Dendritic cell treated with granulocyte-macrophage colony-stimulating factor and Interleukin-4, amounts not matched to agents 40 ng/mL and 50 ng/mL, for 4 days (primary cell): ENCODE measurements at regions not wholly inside any gene's neighbourhood (a gene's known extent, or its start where the extent isn't known, plus 50 kb on each side); places are given as distances from the start of the nearest gene placed in this dataset.

Experiments used
- H3K27ac Mint-ChIP-seq: one replicate; pipeline ENCODE4 v1.8.0; 2022; ENCODE audit warnings: mild to moderate bottlenecking, mixed read lengths
- H3K27me3 Mint-ChIP-seq: one replicate; pipeline ENCODE4 v1.8.0; 2022; ENCODE audit warnings: mild to moderate bottlenecking, mixed read lengths
- H3K36me3 Mint-ChIP-seq: one replicate; pipeline ENCODE4 v1.8.0; 2022; ENCODE audit warnings: low read depth, mixed read lengths
- H3K4me1 Mint-ChIP-seq: one replicate; pipeline ENCODE4 v1.8.0; 2022; ENCODE audit warnings: low read depth, mixed read lengths
- H3K4me3 Mint-ChIP-seq: one replicate; pipeline ENCODE4 v1.8.0; 2022; ENCODE audit warnings: mild to moderate bottlenecking, moderate library complexity, mixed read lengths
- H3K9me3 Mint-ChIP-seq: one replicate; pipeline ENCODE4 v1.8.0; 2022; ENCODE audit warnings: mixed read lengths
- intact Hi-C: fragments of 100-400 bp; cut with micrococcal nuclease; formaldehyde crosslinking; loops from one replicate; pipeline ENCODE4 v1.15.0; 2022

- H3K9me3 Mint-ChIP-seq: no peaks in the 10 kb centered on the region
- H3K27me3 Mint-ChIP-seq: peaks cover 5% of the 10 kb centered on the region
- H3K4me3 Mint-ChIP-seq: no peak overlapping the region
- intact Hi-C loops: no loop called here
- no peak overlapping the region for H3K27ac Mint-ChIP-seq
- H3K36me3 Mint-ChIP-seq: no peaks in the 10 kb centered on the region
- H3K4me1 Mint-ChIP-seq: no peaks in the 10 kb centered on the region
Observed at GRCh38 chr10:78185693-78186055, 152.0 kb downstream of the RPS24 start.

GRCh38 chr10:78186572-78186971, 152.9 kb downstream of the RPS24 start:
- Mint-ChIP-seq H3K36me3 (no peaks in the 10 kb centered on the region), H3K27ac (no peak overlapping the region), H3K4me1 (no peaks in the 10 kb centered on the region), H3K9me3 (no peaks in the 10 kb centered on the region), H3K4me3 (no peak overlapping the region), H3K27me3 (peaks cover 1% of the 10 kb centered on the region)
- intact Hi-C loops: no loop called here

DNA sequence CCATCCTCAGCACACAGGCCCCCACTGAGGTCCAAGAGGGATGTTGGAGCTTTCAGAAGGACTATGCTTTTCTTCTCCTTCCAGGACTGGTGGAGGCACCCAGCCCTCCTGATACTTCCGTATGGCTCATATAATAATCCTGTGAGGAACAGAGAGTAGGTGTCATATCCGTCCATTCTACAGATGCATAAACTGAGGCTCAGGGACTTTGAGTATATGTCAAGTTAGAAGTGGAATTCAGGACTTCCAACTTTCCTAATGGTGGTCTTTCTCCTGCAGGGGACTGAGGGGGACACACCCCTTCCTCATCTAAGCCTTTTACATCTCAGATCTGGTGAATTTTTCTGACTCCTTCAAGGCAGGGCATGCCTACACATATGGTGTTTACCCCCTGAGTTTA, 153.7 kb downstream of the RPS24 start:
- no peak overlapping the region for H3K27ac Mint-ChIP-seq
- no peaks in the 10 kb centered on the region for H3K9me3 Mint-ChIP-seq
- intact Hi-C loops: no loop called here
- no peaks in the 10 kb centered on the region for H3K36me3 Mint-ChIP-seq
- no peak overlapping the region for H3K4me3 Mint-ChIP-seq
- H3K27me3 Mint-ChIP-seq: peaks cover 1% of the 10 kb centered on the region
- no peaks in the 10 kb centered on the region for H3K4me1 Mint-ChIP-seq

DNA sequence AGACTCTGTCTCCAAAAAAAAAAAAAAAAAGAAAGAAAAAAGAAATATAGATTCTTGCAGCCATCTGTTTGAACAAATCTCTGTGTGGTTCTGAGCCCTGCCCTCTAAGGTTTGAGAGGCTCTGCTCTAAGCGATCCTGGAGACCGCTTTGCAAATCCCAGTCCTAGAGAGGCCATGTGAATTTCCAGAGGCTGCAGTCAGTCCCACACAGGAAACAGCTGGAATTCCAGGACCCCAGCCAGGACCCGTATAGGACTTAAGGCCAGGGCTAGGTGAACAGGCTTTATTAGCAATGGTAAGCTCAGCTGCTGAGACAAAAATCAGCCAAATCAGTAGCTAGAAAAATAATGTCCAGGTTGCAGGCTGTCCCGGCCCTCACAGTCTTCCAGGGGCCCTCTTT, 154.8 kb downstream of the RPS24 start:
- Mint-ChIP-seq H3K36me3 (no peaks in the 10 kb centered on the region), H3K27ac (no peak overlapping the region)
- intact Hi-C loops: no loop called here

DNA sequence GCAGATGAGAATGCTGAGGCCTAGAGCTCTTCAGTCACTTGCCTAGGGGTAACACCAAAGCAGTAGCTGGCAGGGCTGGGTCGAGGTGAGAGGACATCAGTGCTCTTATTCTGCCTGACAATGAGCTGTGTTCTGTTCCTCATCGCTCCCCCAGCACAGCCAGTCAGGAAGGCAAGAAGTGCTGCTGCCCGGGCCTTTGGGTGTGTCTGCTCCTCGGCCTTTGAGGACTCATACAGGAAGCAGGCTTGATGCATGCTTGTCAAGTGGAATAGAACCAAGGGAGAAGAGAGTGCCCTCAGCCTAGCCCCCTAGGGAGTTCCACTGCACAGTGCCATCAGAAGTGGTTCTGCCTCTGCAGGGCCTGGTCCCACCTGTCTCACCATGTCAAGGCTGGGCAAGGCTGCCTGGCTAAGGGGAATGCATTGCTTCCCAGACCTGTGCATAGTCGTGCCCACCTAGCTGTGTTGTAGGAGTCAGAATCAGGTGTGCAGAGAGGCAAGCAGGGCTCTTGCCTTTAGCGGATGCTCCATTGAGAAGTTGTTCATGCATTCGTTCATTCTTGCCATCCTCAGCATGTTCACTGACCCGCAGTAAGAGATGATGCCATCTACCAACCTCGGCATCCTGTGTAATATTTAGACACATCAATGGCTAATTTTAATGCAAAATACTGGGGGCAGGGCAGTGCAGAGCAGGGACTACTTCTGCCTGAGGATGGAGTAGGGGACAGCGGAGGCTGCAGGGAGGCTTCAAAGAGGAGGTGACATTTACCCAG, 156.6 kb downstream of the RPS24 start:
- H3K27ac Mint-ChIP-seq: no peak overlapping the region
- no peaks in the 10 kb centered on the region for H3K4me1 Mint-ChIP-seq
- no peaks in the 10 kb centered on the region for H3K36me3 Mint-ChIP-seq
- H3K9me3 Mint-ChIP-seq: peaks cover 9% of the 10 kb centered on the region
- no peaks in the 10 kb centered on the region for H3K27me3 Mint-ChIP-seq
- intact Hi-C loops: no loop called here
- no peak overlapping the region for H3K4me3 Mint-ChIP-seq

More for the DNA sequence above, 154.8 kb downstream of the RPS24 start:
- Mint-ChIP-seq H3K27me3 (peaks cover 1% of the 10 kb centered on the region), H3K4me3 (no peak overlapping the region), H3K9me3 (peaks cover 5% of the 10 kb centered on the region), H3K4me1 (no peaks in the 10 kb centered on the region)

DNA sequence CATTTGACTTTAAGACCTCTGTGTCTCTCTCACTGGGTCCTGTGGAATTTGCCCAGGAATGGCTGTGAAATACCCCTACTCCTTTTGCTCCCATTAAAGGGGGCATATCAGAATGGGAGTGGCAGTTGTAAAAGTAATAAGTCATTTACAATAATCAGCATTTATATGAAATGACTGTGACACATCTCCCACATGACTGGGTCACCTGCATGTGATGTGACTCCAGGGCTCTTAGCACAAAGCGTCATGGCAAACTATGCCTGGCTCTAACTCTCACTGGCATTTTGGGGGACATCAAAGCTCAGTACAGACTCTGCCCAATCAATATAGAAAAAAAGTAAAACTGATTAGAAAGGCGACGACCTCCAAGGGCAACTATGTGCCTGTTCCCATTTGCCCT, 157.6 kb downstream of the RPS24 start:
- Mint-ChIP-seq H3K9me3 (peaks cover 9% of the 10 kb centered on the region), H3K27ac (no peak overlapping the region), H3K4me3 (no peak overlapping the region), H3K36me3 (no peaks in the 10 kb centered on the region), H3K27me3 (no peaks in the 10 kb centered on the region), H3K4me1 (no peaks in the 10 kb centered on the region)
- intact Hi-C loops: no loop called here

GRCh38 chr10:78193189-78193588, 159.5 kb downstream of the RPS24 start:
- H3K4me1 Mint-ChIP-seq: no peaks in the 10 kb centered on the region
- H3K27me3 Mint-ChIP-seq: no peaks in the 10 kb centered on the region
- no peak overlapping the region for H3K27ac Mint-ChIP-seq
- intact Hi-C loops: no loop called here
- no peak overlapping the region for H3K4me3 Mint-ChIP-seq
- peaks cover 9% of the 10 kb centered on the region for H3K9me3 Mint-ChIP-seq
- no peaks in the 10 kb centered on the region for H3K36me3 Mint-ChIP-seq

GRCh38 chr10:78194050-78194449, 160.4 kb downstream of the RPS24 start:
- H3K27me3 Mint-ChIP-seq: no peaks in the 10 kb centered on the region
- H3K36me3 Mint-ChIP-seq: no peaks in the 10 kb centered on the region
- no peaks in the 10 kb centered on the region for H3K4me1 Mint-ChIP-seq
- intact Hi-C loops: no loop called here
- peaks cover 9% of the 10 kb centered on the region for H3K9me3 Mint-ChIP-seq
- H3K27ac Mint-ChIP-seq: no peak overlapping the region
- H3K4me3 Mint-ChIP-seq: no peak overlapping the region

GRCh38 chr10:78194539-78195402, 161.1 kb downstream of the RPS24 start:
- Mint-ChIP-seq H3K4me1 (no peaks in the 10 kb centered on the region), H3K27me3 (peaks cover 1% of the 10 kb centered on the region)

GRCh38 chr10:78196396-78196795, 162.7 kb downstream of the RPS24 start:
- H3K4me1 Mint-ChIP-seq: no peaks in the 10 kb centered on the region
- H3K9me3 Mint-ChIP-seq: peaks cover 9% of the 10 kb centered on the region
- H3K4me3 Mint-ChIP-seq: no peak overlapping the region
- intact Hi-C loops: no loop called here
- H3K27ac Mint-ChIP-seq: no peak overlapping the region
- H3K36me3 Mint-ChIP-seq: no peaks in the 10 kb centered on the region
- H3K27me3 Mint-ChIP-seq: peaks cover 2% of the 10 kb centered on the region

More at GRCh38 chr10:78194539-78195402, 161.1 kb downstream of the RPS24 start:
- no peaks in the 10 kb centered on the region for H3K36me3 Mint-ChIP-seq
- intact Hi-C loops: no loop called here
- no peak overlapping the region for H3K27ac Mint-ChIP-seq
- H3K9me3 Mint-ChIP-seq: peaks cover 9% of the 10 kb centered on the region
- no peak overlapping the region for H3K4me3 Mint-ChIP-seq

DNA sequence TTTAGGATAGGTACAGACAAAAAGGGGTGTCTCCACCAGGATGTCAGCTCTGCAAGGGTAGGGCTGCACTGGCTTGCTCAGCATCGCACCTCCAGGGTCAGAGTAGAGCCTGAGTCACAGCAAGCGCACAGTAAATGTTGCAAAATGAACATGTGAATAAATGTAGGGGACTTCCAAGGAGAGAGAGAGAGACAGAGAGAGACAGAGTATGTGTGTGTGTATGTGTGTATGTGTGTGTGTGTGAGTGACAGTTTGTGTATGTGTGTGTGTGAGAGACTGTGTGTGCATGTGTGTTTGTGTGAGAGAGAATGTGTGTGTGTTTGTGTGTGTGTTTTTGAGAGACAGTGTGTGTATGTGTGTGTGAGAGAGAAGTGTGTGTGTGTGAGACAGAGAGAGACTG, 163.3 kb downstream of the RPS24 start:
- Mint-ChIP-seq H3K27ac (no peak overlapping the region), H3K27me3 (peaks cover 2% of the 10 kb centered on the region), H3K4me1 (no peaks in the 10 kb centered on the region), H3K9me3 (peaks cover 9% of the 10 kb centered on the region), H3K36me3 (no peaks in the 10 kb centered on the region), H3K4me3 (no peak overlapping the region)
- intact Hi-C loops: no loop called here

DNA sequence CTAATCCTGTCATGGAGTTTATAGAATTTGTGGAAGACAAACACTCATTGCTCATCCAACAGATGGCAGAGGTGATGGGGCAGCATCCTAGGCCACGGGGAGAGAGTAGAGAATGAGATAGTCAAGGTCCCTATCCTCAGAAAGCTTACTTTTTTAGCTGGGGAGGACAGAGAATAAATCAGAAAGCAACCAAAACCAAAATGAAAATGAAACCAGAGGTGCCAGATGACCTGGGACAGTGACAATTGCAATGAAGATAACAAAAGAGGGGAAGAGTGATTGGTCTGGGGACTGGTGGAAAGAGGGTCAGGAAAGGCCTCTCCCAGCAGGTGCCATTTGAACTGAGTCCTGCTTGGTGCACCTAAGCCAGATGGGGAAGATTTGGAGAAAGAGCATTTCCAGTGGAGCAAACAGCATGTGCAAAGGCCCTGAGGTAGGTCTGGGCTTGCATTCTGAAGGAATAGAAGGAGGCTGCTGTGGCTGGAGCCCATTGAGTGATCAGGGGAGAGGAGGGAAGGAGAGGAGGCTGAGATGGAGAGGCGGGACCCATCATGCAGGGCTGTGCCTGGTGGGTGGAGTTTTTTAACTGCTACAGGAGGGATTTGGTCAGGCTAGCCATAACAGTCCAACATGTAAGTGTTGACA, 164.1 kb downstream of the RPS24 start:
- Mint-ChIP-seq H3K9me3 (peaks cover 9% of the 10 kb centered on the region), H3K27me3 (peaks cover 2% of the 10 kb centered on the region), H3K4me3 (no peak overlapping the region), H3K4me1 (no peaks in the 10 kb centered on the region), H3K27ac (no peak overlapping the region), H3K36me3 (no peaks in the 10 kb centered on the region)
- intact Hi-C loops: no loop called here

GRCh38 chr10:78199005-78199725, 165.5 kb downstream of the RPS24 start:
- Mint-ChIP-seq H3K27ac (no peak overlapping the region), H3K9me3 (no peaks in the 10 kb centered on the region)
- intact Hi-C loops: no loop called here

More at GRCh38 chr10:78199005-78199725, 165.5 kb downstream of the RPS24 start:
- peaks cover 5% of the 10 kb centered on the region for H3K4me1 Mint-ChIP-seq
- H3K27me3 Mint-ChIP-seq: peaks cover 6% of the 10 kb centered on the region
- H3K4me3 Mint-ChIP-seq: no peak overlapping the region
- H3K36me3 Mint-ChIP-seq: no peaks in the 10 kb centered on the region
